Breast epithelium (tissue), 3 donors: ENCODE measurements at regions not wholly inside any gene's neighbourhood (a gene's known extent, or its start where the extent isn't known, plus 50 kb on each side); places are given as distances from the start of the nearest gene placed in this dataset.

Experiments
- CTCF ChIP-seq, 3 donors: fragments of 450-650 bp; IDR thresholded peaks; one replicate each; pipeline ENCODE4 v1.5.1; 2016 to 2017; ENCODE audit warnings: antibody characterized with exemption in 3 of 3, mild to moderate bottlenecking in 3 of 3, moderate library complexity in 3 of 3
- POLR2AphosphoS5 ChIP-seq, 3 donors: sonication (generic); formaldehyde crosslinking; IDR thresholded peaks; one replicate each; pipeline ENCODE4 v1.6.1; 2017; ENCODE audit warnings: antibody characterized with exemption in 3 of 3

DNA sequence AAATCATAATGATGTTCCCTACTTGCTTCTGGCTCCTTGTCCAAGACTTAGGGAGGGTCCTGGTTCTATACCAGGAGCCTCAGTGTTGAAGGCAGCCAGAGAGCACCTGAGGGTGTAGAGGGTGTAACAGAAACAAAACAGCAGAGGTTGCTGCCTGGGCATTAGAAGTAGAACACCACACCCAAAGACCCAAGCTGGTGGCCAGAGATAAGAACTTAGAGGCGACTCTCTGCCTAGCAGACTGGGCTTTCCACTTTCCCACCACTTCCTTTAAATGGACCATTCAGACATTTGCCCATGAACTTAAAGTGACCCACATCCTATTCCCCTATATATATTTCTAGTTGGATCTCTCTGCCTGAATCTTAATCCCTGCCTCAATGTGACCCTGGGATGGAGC lies 189.8 kb downstream of the KLF13 start:
- TF ChIP-seq CTCF (IDR thresholded peaks at IDR 0.05) (no peak), POLR2AphosphoS5 (IDR thresholded peaks at IDR 0.05) (no peak)
